A549 (cell line): ENCODE measurements at regions not wholly inside any gene's neighbourhood (a gene's known extent, or its start where the extent isn't known, plus 50 kb on each side); places are given as distances from the start of the nearest gene placed in this dataset.
A peak's percentile ranks its signal among the peaks of the same experiment; 100 is the strongest.

Source experiments
- ATAC-seq, 2 experiments: fragments of 200-7000 bp in 1 of 2; fragments of >200 bp in 1 of 2; cut with Nextera tagmentation in 1 of 2; cut with Tn5 transposase in 1 of 2; 3 replicates each; pipeline versions ENCODE4 v1.8.0 to v1.9.1; 2018 to 2020; ENCODE audit warnings: mild to moderate bottlenecking in 1 of 2, moderate library complexity in 1 of 2
- CTCF ChIA-PET: fragments of 300-600 bp; sonication (Branson Sonifier 250); formaldehyde crosslinking; extraction: SDS; loops from one replicate; lab custom pipeline; 2021; ENCODE audit warnings: antibody characterized with exemption, inconsistent platforms; lab: Yijun Ruan, JAX
- POLR2A ChIA-PET: fragments of 350-600 bp; formaldehyde crosslinking; extraction: SDS; loops from one replicate; lab custom pipeline; 2021; ENCODE audit warnings: antibody characterized with exemption, inconsistent platforms; lab: Yijun Ruan, JAX
- DNase-seq, 2 experiments: peaks; one replicate each; pipeline versions ENCODE4 v3.0.0 to v3.0.0-alpha.2; 2011 to 2016; ENCODE audit warnings: low read depth in 1 of 2, low spot score in 1 of 2
- FAIRE-seq: peaks from 2 replicates; lab custom pipeline; 2011; peaks lifted over from hg19 to GRCh38; lab: Jason Lieb, UNC
- H3K27ac ChIP-seq, 2 experiments: fragments of >200 bp; sonication (Bioruptor Twin); formaldehyde crosslinking; 3 replicates each; pipeline ENCODE4 v1.5.1; 2016 to 2017
- H3K4me1 ChIP-seq: fragments of >200 bp; sonication (Bioruptor Twin); formaldehyde crosslinking; 3 replicates; pipeline ENCODE4 v1.6.1; 2016
- H3K4me2 ChIP-seq: fragments of >200 bp; sonication (Bioruptor Twin); formaldehyde crosslinking; 3 replicates; pipeline ENCODE4 v1.6.1; 2016
- H3K4me3 ChIP-seq: fragments of >200 bp; sonication (Bioruptor Twin); formaldehyde crosslinking; 3 replicates; pipeline ENCODE4 v1.5.1; 2016
- H3K9me3 ChIP-seq: fragments of >200 bp; sonication (Bioruptor Twin); formaldehyde crosslinking; 3 replicates; pipeline ENCODE4 v1.6.1; 2016
- BCL3 ChIP-seq: fragments of >200 bp; sonication (Bioruptor Twin); formaldehyde crosslinking; IDR thresholded peaks from 3 replicates; pipeline ENCODE4 v1.6.1; 2016
- CHD4 ChIP-seq: fragments of 200-600 bp; sonication (generic); IDR thresholded peaks from 2 replicates; pipeline ENCODE4 v1.6.1; 2016; ENCODE audit warnings: antibody characterized with exemption, mild to moderate bottlenecking, borderline replicate concordance
- EHMT2 ChIP-seq: fragments of 200-600 bp; sonication (generic); IDR thresholded peaks from 2 replicates; pipeline ENCODE4 v1.6.1; 2016; ENCODE audit warnings: antibody characterized with exemption, low read depth, mild to moderate bottlenecking, moderate library complexity
- ELK1 ChIP-seq: fragments of 150-350 bp; IDR thresholded peaks from 2 replicates; pipeline ENCODE4 v1.6.1; 2014; ENCODE audit warnings: low read depth, mild to moderate bottlenecking, low read length
- EP300 ChIP-seq, 2 experiments: fragments of >200 bp; sonication (Bioruptor Twin); formaldehyde crosslinking; IDR thresholded peaks; 2 replicates in 1 of 2; 3 replicates in 1 of 2; pipeline ENCODE4 v1.6.1; 2016 to 2017
- FOSL2 ChIP-seq, 2 experiments: fragments of 450-650 bp in 1 of 2; fragments of >200 bp in 1 of 2; sonication (Bioruptor Twin) in 1 of 2; formaldehyde crosslinking; IDR thresholded peaks; 2 replicates each; pipeline versions ENCODE4 v1.5.0 to v1.6.1; 2016 to 2020; ENCODE audit warnings: mild to moderate bottlenecking in 1 of 2, moderate library complexity in 1 of 2
- HOXB13 ChIP-seq: fragments of 250-450 bp; sonication (Bioruptor Pico); IDR thresholded peaks from 2 replicates; pipeline ENCODE4 v1.5.0; 2020; ENCODE audit warnings: low read depth, mild to moderate bottlenecking, moderate library complexity
- JUNB ChIP-seq: fragments of >200 bp; sonication (Bioruptor Twin); formaldehyde crosslinking; IDR thresholded peaks from 2 replicates; pipeline ENCODE4 v1.6.1; 2016
- KDM5A ChIP-seq: fragments of 200-600 bp; sonication (generic); IDR thresholded peaks from 2 replicates; pipeline ENCODE4 v1.6.1; 2016; ENCODE audit warnings: antibody characterized with exemption, mild to moderate bottlenecking
- NR3C1 ChIP-seq: fragments of >200 bp; sonication (Bioruptor Twin); formaldehyde crosslinking; IDR thresholded peaks from 3 replicates; pipeline ENCODE4 v1.6.1; 2017
- PBX3 ChIP-seq: IDR thresholded peaks from 2 replicates; pipeline ENCODE4 v1.6.1; 2012
- POLR2A ChIP-seq: IDR thresholded peaks from 2 replicates; pipeline ENCODE4 v1.6.1; 2012; ENCODE audit warnings: mild to moderate bottlenecking, low read length
- RFX5 ChIP-seq: fragments of 450-650 bp; IDR thresholded peaks from 2 replicates; pipeline ENCODE4 v1.7.1; 2014; ENCODE audit warnings: antibody characterized with exemption, mild to moderate bottlenecking, moderate library complexity
- USF2 ChIP-seq: fragments of 450-650 bp; IDR thresholded peaks from 2 replicates; pipeline ENCODE4 v1.6.1; 2014; ENCODE audit warnings: antibody characterized with exemption
- ZC3H11A ChIP-seq: fragments of 450-650 bp; IDR thresholded peaks from 2 replicates; pipeline ENCODE4 v1.6.1; 2014; ENCODE audit warnings: antibody characterized with exemption, mild to moderate bottlenecking
- ZFP36 ChIP-seq: fragments of 450-650 bp; IDR thresholded peaks from 2 replicates; pipeline ENCODE4 v1.6.1; 2014; ENCODE audit warnings: borderline replicate concordance; ENCODE audit not compliant: partially characterized antibody
- WGBS: methylation state at CpG from one replicate; pipeline ENCODE4 v1.1.6; 2017; ENCODE audit errors: missing lambda C conversion rate; 5-methylcytosine and 5-hydroxymethylcytosine counted together
- TF ChIP-seq, protein P1 (sequence below): IDR thresholded peaks from 2 replicates; pipeline ENCODE4 v1.6.1; 2012; ENCODE audit warnings: low read depth, borderline replicate concordance
- TF ChIP-seq, protein P2 (sequence below): fragments of >200 bp; sonication (Bioruptor Twin); formaldehyde crosslinking; IDR thresholded peaks from 3 replicates; pipeline ENCODE4 v1.5.1; 2016
- TF ChIP-seq, protein P3 (sequence below): fragments of 250-450 bp; sonication (Bioruptor Pico); IDR thresholded peaks from 2 replicates; pipeline ENCODE4 v1.5.0; 2021; ENCODE audit warnings: mild to moderate bottlenecking, moderate library complexity, borderline replicate concordance

DNA sequence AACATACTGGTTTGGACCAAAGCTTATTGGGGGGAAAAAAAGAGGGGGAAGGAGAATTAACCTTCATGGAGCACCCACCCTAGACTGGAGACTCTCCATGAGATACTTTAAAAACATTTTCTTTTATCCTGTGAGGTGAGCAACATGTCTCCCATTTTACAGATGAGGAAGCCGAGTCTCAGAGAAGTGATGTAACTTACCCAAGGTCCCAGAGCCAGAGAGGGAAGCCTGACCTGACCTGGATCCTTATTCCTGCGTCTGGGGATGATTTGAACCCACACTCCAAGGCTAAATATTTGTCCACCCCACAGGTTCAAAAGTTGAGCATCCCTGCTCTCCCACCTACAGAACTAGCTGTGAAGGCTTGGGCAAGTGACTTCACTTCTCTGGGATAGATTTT is 137.9 kb upstream of the JUN start:
- no peak for FAIRE-seq
- Histone ChIP-seq H3K4me2 (no peak overlapping the region), H3K27ac (no peak overlapping the region), H3K4me1 (peaks cover 3% of the 10 kb centered on the region; the same call in 1 of the 3 replicates), H3K9me3 (no peaks in the 10 kb centered on the region), H3K4me3 (no peak overlapping the region)
- TF ChIP-seq ELK1 (no peak), ZC3H11A (no peak)
- whole genome bisulfite sequencing = 79% methylated on average over 2 of the region's 2 CpGs
- ChIA-PET POLR2A (no interaction called here), CTCF (no interaction called here)
- DNase-seq = no peak
- ATAC-seq = no peak

DNA sequence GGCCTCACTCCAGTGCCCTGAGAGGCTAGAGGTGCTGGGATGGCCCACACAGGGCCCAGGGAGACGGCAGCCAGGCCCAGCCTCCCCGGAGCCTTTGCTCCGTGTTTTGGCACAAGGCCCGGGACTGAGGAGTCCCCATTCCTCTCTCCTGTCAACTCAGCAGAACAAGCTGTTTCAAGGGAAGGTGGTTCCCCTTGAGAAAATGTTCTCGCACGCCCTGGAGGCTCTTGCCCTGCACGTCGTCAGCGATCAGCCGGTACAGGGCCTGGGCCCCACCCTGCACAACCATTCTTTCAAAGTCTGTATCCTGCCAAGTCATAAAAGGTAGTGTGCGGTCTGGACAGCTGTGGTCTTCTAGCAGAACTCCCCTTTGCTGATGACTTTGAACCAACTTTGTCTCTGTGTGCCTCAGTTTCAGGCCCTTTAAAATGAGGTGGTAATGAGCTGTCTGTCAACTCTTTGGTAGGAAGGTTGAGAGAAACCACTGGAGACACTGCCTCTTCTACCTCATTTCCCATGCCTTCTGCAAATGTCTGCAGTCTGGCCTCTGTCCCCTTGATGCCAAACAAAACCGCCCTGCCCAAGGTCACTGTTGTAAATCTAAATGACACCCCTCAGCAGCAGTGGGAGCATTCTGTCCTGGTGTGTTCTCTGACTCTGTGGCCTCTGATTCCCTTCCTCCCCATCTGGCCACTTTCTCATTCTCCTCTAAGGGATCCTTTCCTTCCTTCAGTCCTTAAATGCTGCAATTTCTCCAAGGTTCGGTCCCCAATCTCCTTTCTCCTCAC is 138.6 kb upstream of the JUN start:
- Histone ChIP-seq H3K27ac (peak overlapping the region; percentile 17 to 31; a peak in 1 of 6 replicates), H3K4me1 (peaks cover 9% of the 10 kb centered on the region; the same call in 2 of the 3 replicates), H3K9me3 (no peaks in the 10 kb centered on the region), H3K4me2 (no peak overlapping the region), H3K4me3 (no peak overlapping the region)
- DNase-seq (no peak), ATAC-seq (no peak; a peak in 2 of 6 replicates), FAIRE-seq (no peak)
- TF ChIP-seq POLR2A = no peak
- no peak for TF ChIP-seq CHD4
- no peak for TF ChIP-seq JUNB
- no peak for TF ChIP-seq ZFP36
- TF ChIP-seq PBX3 = no peak
- TF ChIP-seq, protein P1, sequence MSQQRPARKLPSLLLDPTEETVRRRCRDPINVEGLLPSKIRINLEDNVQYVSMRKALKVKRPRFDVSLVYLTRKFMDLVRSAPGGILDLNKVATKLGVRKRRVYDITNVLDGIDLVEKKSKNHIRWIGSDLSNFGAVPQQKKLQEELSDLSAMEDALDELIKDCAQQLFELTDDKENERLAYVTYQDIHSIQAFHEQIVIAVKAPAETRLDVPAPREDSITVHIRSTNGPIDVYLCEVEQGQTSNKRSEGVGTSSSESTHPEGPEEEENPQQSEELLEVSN = no peak
- no peak for TF ChIP-seq RFX5
- no peak for TF ChIP-seq HOXB13
- TF ChIP-seq BCL3 = no peak
- TF ChIP-seq FOSL2 (IDR thresholded peaks at IDR 0.05) = no peak
- TF ChIP-seq FOSL2 (CRISPR knock-in tag; IDR thresholded peaks at IDR 0.05) = no peak
- no peak for TF ChIP-seq EP300 (IDR thresholded peaks at IDR 0.05)
- TF ChIP-seq, protein P2, sequence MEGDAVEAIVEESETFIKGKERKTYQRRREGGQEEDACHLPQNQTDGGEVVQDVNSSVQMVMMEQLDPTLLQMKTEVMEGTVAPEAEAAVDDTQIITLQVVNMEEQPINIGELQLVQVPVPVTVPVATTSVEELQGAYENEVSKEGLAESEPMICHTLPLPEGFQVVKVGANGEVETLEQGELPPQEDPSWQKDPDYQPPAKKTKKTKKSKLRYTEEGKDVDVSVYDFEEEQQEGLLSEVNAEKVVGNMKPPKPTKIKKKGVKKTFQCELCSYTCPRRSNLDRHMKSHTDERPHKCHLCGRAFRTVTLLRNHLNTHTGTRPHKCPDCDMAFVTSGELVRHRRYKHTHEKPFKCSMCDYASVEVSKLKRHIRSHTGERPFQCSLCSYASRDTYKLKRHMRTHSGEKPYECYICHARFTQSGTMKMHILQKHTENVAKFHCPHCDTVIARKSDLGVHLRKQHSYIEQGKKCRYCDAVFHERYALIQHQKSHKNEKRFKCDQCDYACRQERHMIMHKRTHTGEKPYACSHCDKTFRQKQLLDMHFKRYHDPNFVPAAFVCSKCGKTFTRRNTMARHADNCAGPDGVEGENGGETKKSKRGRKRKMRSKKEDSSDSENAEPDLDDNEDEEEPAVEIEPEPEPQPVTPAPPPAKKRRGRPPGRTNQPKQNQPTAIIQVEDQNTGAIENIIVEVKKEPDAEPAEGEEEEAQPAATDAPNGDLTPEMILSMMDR = no peak
- no peak for TF ChIP-seq EHMT2
- no peak for TF ChIP-seq USF2
- TF ChIP-seq NR3C1 = no peak
- no peak for TF ChIP-seq KDM5A
- TF ChIP-seq ZC3H11A = no peak
- TF ChIP-seq, protein P3, sequence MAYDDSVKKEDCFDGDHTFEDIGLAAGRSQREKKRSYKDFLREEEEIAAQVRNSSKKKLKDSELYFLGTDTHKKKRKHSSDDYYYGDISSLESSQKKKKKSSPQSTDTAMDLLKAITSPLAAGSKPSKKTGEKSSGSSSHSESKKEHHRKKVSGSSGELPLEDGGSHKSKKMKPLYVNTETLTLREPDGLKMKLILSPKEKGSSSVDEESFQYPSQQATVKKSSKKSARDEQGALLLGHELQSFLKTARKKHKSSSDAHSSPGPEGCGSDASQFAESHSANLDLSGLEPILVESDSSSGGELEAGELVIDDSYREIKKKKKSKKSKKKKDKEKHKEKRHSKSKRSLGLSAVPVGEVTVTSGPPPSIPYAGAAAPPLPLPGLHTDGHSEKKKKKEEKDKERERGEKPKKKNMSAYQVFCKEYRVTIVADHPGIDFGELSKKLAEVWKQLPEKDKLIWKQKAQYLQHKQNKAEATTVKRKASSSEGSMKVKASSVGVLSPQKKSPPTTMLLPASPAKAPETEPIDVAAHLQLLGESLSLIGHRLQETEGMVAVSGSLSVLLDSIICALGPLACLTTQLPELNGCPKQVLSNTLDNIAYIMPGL (CRISPR knock-in tag) = no peak
- CTCF ChIA-PET = no interaction called here
- WGBS = 80% methylated on average over 11 of the region's 13 CpGs
- POLR2A ChIA-PET = no interaction called here
